K562 (cell line): ENCODE measurements at regions not wholly inside any gene's neighbourhood (a gene's known extent, or its start where the extent isn't known, plus 50 kb on each side); places are given as distances from the start of the nearest gene placed in this dataset.

Experiments used
- ATAC-seq: fragments of 200-7000 bp; cut with Tn5 transposase; 3 replicates; pipeline ENCODE4 v1.9.1; 2020; ENCODE audit warnings: moderate library complexity
- BruUV-seq: library from RNA; stranded (reverse); fragments of 400-500 nt; replicated peaks from 2 replicates; lab custom pipeline; 2021; lab: Mats Ljungman, UMichigan
- CTCF ChIA-PET: fragments of 300-600 bp; formaldehyde crosslinking; extraction: SDS; loops from one replicate; lab custom pipeline; 2021; ENCODE audit warnings: low intra/inter-chr PET ratio; lab: Yijun Ruan, JAX
- POLR2A ChIA-PET: fragments of 300-600, 350-650 bp; sonication (Branson Sonifier 250); formaldehyde crosslinking; extraction: SDS; loops from one replicate; lab custom pipeline; 2021; ENCODE audit warnings: antibody characterized with exemption, inconsistent platforms; lab: Yijun Ruan, JAX
- DNase-seq, 4 experiments: peaks; one replicate each; pipeline versions ENCODE4 v3.0.0 to v3.0.0-alpha.2; 2011 to 2018; ENCODE audit warnings: low spot score in 3 of 4, mixed read lengths in 3 of 4; ENCODE audit errors: extremely low read depth in 1 of 4
- FAIRE-seq: peaks from 2 replicates; lab custom pipeline; 2011; peaks lifted over from hg19 to GRCh38; lab: Jason Lieb, UNC
- H2AFZ ChIP-seq: 2 replicates; pipeline ENCODE4 v1.6.0; 2011; ENCODE audit warnings: low read depth, low read length, control low read depth, inconsistent platforms
- H3K27ac ChIP-seq: fragments of 200-600 bp; 3 replicates; pipeline ENCODE4 v1.8.0; 2011; ENCODE audit warnings: low read depth, mild to moderate bottlenecking, control low read depth, inconsistent platforms, low read length, moderate library complexity, mixed read lengths; ENCODE audit errors: extremely low read depth
- H3K27me3 ChIP-seq, 2 experiments: fragments of 300-600 bp in 1 of 2; 2 replicates in 1 of 2; 3 replicates in 1 of 2; pipeline versions ENCODE4 v1.6.0 to v1.8.0; 2011; ENCODE audit warnings: inconsistent platforms in 2 of 2, low read length in 2 of 2, mild to moderate bottlenecking in 1 of 2, mixed read lengths in 1 of 2, moderate library complexity in 1 of 2; ENCODE audit not compliant: control insufficient read depth in 2 of 2, insufficient read depth in 2 of 2
- H3K36me3 ChIP-seq: fragments of 300-600 bp; 3 replicates; pipeline ENCODE4 v1.8.0; 2011; ENCODE audit warnings: mild to moderate bottlenecking, low read length, inconsistent platforms; ENCODE audit not compliant: control insufficient read depth, insufficient read depth
- H3K4me1 ChIP-seq, 2 experiments: fragments of 200-600 bp in 1 of 2; replicated peaks in 1 of 2; 2 replicates in 1 of 2; 3 replicates in 1 of 2; pipeline versions ENCODE4 v1.5.1 to v1.8.0; 2011; ENCODE audit warnings: inconsistent platforms in 2 of 2, low read length in 2 of 2, mild to moderate bottlenecking in 1 of 2, mixed read lengths in 1 of 2, moderate library complexity in 1 of 2; ENCODE audit not compliant: control insufficient read depth in 2 of 2, insufficient read depth in 2 of 2
- H3K4me2 ChIP-seq: 2 replicates; pipeline ENCODE4 v1.6.1; 2011; ENCODE audit warnings: low read length, control low read depth, inconsistent platforms, mixed read lengths; ENCODE audit not compliant: insufficient read depth
- H3K4me3 ChIP-seq: fragments of 200-600 bp; sonication (generic), shearing (Covaris generic); 2 replicates; pipeline ENCODE4 v1.5.1; 2016; ENCODE audit warnings: control low read depth, inconsistent platforms
- H3K79me2 ChIP-seq: fragments of 200-600 bp; 3 replicates; pipeline ENCODE4 v1.8.0; 2011; ENCODE audit warnings: low read length, inconsistent platforms; ENCODE audit not compliant: control insufficient read depth, insufficient read depth
- H3K9ac ChIP-seq, 2 experiments: 2 replicates each; pipeline versions ENCODE4 v1.6.0 to v1.6.1; 2011; ENCODE audit warnings: low read depth in 2 of 2, low read length in 2 of 2, control low read depth in 1 of 2, inconsistent platforms in 1 of 2, mild to moderate bottlenecking in 1 of 2, mixed read lengths in 1 of 2; ENCODE audit not compliant: insufficient read depth in 1 of 2
- H3K9me1 ChIP-seq: one replicate; pipeline ENCODE4 v1.6.0; 2011; ENCODE audit warnings: inconsistent platforms, mild to moderate bottlenecking, low read length, moderate library complexity; ENCODE audit not compliant: control insufficient read depth, insufficient read depth
- H3K9me3 ChIP-seq: replicated peaks from 2 replicates; pipeline ENCODE4 v1.5.1; 2011; ENCODE audit warnings: low read depth, low read length, inconsistent platforms; ENCODE audit not compliant: control insufficient read depth, insufficient read depth
- H4K20me1 ChIP-seq: replicated peaks from 2 replicates; pipeline ENCODE4 v1.6.1; 2011; ENCODE audit warnings: low read length, inconsistent platforms, mixed read lengths; ENCODE audit not compliant: control insufficient read depth, insufficient read depth
- CBX3 ChIP-seq, 2 experiments: IDR thresholded peaks; 1 replicate in 1 of 2; 2 replicates in 1 of 2; pipeline ENCODE4 v1.6.1; 2012; ENCODE audit warnings: inconsistent platforms in 2 of 2, low read length in 2 of 2, borderline replicate concordance in 1 of 2, control low read depth in 1 of 2
- GATAD2A ChIP-seq: fragments of 450-650 bp; IDR thresholded peaks from 2 replicates; pipeline ENCODE4 v1.6.1; 2017
- KDM2B ChIP-seq: fragments of 250-450 bp; sonication (Bioruptor Pico); IDR thresholded peaks from 2 replicates; pipeline ENCODE4 v1.8.0; 2021; ENCODE audit warnings: mild to moderate bottlenecking, moderate library complexity
- KHSRP ChIP-seq: fragments of 450-650 bp; IDR thresholded peaks from 2 replicates; pipeline ENCODE4 v1.6.1; 2017
- KLF13 ChIP-seq: fragments of 450-650 bp; IDR thresholded peaks from 2 replicates; pipeline ENCODE4 v1.6.1; 2016; ENCODE audit warnings: missing genetic modification characterization, low read depth, mild to moderate bottlenecking, missing compliant biosample characterization, moderate library complexity, borderline replicate concordance
- MEIS2 ChIP-seq: fragments of 450-650 bp; IDR thresholded peaks from 2 replicates; pipeline ENCODE4 v1.6.1; 2014; ENCODE audit warnings: mild to moderate bottlenecking; ENCODE audit not compliant: partially characterized antibody
- NFIC ChIP-seq: fragments of 450-650 bp; IDR thresholded peaks from 2 replicates; pipeline ENCODE4 v1.6.1; 2017; ENCODE audit warnings: mild to moderate bottlenecking, inconsistent platforms
- NR3C1 ChIP-seq: sonication (generic); formaldehyde crosslinking; IDR thresholded peaks from 2 replicates; pipeline ENCODE4 v1.8.1; 2022; ENCODE audit warnings: missing genetic modification reagents
- PRMT5 ChIP-seq: sonication (generic); formaldehyde crosslinking; IDR thresholded peaks from 2 replicates; pipeline ENCODE4 v1.5.0; 2020; ENCODE audit warnings: missing genetic modification reagents
- SAP30 ChIP-seq: fragments of 200-600 bp; sonication (generic); IDR thresholded peaks from 2 replicates; pipeline ENCODE4 v1.6.1; 2012; ENCODE audit warnings: borderline replicate concordance, low read depth, mild to moderate bottlenecking, moderate library complexity, low read length, control low read depth, inconsistent platforms; ENCODE audit not compliant: insufficient read depth, poor library complexity, severe bottlenecking
- SLC30A9 ChIP-seq: fragments of 250-450 bp; sonication (Bioruptor Pico); IDR thresholded peaks from 2 replicates; pipeline ENCODE4 v1.8.0; 2022; ENCODE audit warnings: mild to moderate bottlenecking, moderate library complexity
- SMAD3 ChIP-seq: fragments of 450-650 bp; formaldehyde crosslinking; conservative IDR thresholded peaks from 2 replicates; pipeline ENCODE4 v1.4.0; 2020; ENCODE audit warnings: mild to moderate bottlenecking
- SOX6 ChIP-seq: fragments of 450-650 bp; IDR thresholded peaks from 2 replicates; pipeline ENCODE4 v1.6.1; 2014; ENCODE audit warnings: mild to moderate bottlenecking
- STAT6 ChIP-seq: sonication (generic); formaldehyde crosslinking; IDR thresholded peaks from 2 replicates; pipeline ENCODE4 v1.8.1; 2023; ENCODE audit warnings: mild to moderate bottlenecking, missing genetic modification reagents
- TAF7 ChIP-seq: fragments of 450-650 bp; IDR thresholded peaks from 2 replicates; pipeline ENCODE4 v1.6.1; 2016; ENCODE audit warnings: missing genetic modification characterization, missing compliant biosample characterization
- UBTF ChIP-seq, 2 experiments: IDR thresholded peaks; 2 replicates each; pipeline ENCODE4 v1.6.1; 2012; ENCODE audit warnings: improper control_type of control experiment in 2 of 2, low read depth in 2 of 2, low read length in 2 of 2, borderline replicate concordance in 1 of 2
- XRCC5 ChIP-seq: fragments of 200-400 bp; formaldehyde crosslinking; IDR thresholded peaks from 2 replicates; pipeline ENCODE4 v1.6.1; 2017; ENCODE audit warnings: low read depth, mild to moderate bottlenecking, low read length
- ZNF121 ChIP-seq: sonication (generic); formaldehyde crosslinking; conservative IDR thresholded peaks from 2 replicates; pipeline ENCODE4 v1.8.0; 2022; ENCODE audit warnings: missing genetic modification reagents
- ZNF551 ChIP-seq: fragments of 250-450 bp; sonication (Bioruptor Pico); IDR thresholded peaks from 2 replicates; pipeline ENCODE4 v1.5.0; 2021; ENCODE audit warnings: mild to moderate bottlenecking, moderate library complexity
- WGBS: fragments of 100-300 bp; shearing (Covaris generic); methylation state at CpG from one replicate; pipeline ENCODE4 v1.1.6; 2016; ENCODE audit warnings: low coverage, mixed read lengths; ENCODE audit not compliant: insufficient coverage; ENCODE audit errors: missing lambda C conversion rate; 5-methylcytosine and 5-hydroxymethylcytosine counted together
- in situ Hi-C: fragments of 300-500 bp; cut with MboI; formaldehyde crosslinking; loops from 4 replicates; pipeline ENCODE4 v1.15.0; 2018; ENCODE audit warnings: inconsistent platforms, mixed read lengths
- intact Hi-C: fragments of 100-400 bp; cut with micrococcal nuclease; formaldehyde crosslinking; loops from 2 replicates; pipeline ENCODE4 v1.14.2; 2022

- TF ChIP-seq SMAD3 (no peak), PRMT5 (CRISPR knock-in tag) (no peak), GATAD2A (no peak), SLC30A9 (CRISPR knock-in tag) (no peak), NFIC (no peak), MEIS2 (no peak), CBX3 (IDR thresholded peaks at IDR 0.05; ENCODE audit: borderline replicate concordance in 1 of 2, low read length in 2 of 2) (no peak), XRCC5 (no peak)
Observed at GRCh38 chr2:6421138-6421730, 444.5 kb downstream of the CMPK2 start (continued).

- CTCF ChIA-PET, result no interaction called here
- H3K4me2 ChIP-seq, result no peak overlapping the region
- no peak for ATAC-seq
- no peak overlapping the region for H3K27ac ChIP-seq
- H3K36me3 ChIP-seq, result no peaks in the 10 kb centered on the region
- H4K20me1 ChIP-seq, result no peaks in the 10 kb centered on the region
- H3K9me3 ChIP-seq, result no peaks in the 10 kb centered on the region
- no peaks in the 10 kb centered on the region for H3K79me2 ChIP-seq
- no peaks in the 10 kb centered on the region for H3K27me3 ChIP-seq
- POLR2A ChIA-PET, result no interaction called here
- H3K4me1 ChIP-seq, result no peaks in the 10 kb centered on the region
- DNase-seq, result no peak
- no peak for FAIRE-seq
- 0% methylated on average over 4 of the region's 4 CpGs for WGBS
- no peak overlapping the region for H3K4me3 ChIP-seq
- H3K9me1 ChIP-seq, result no peaks in the 10 kb centered on the region
- BruUV-seq, result no TSS peak
- H2AFZ ChIP-seq, result no peak overlapping the region
- H3K9ac ChIP-seq, result no peak overlapping the region
- intact Hi-C loops, result no loop called here
- in situ Hi-C loops, result no loop called here
- TF ChIP-seq SOX6 (no peak), TAF7 (tag) (no peak), STAT6 (CRISPR knock-in tag) (no peak), KHSRP (no peak), NR3C1 (no peak), ZNF551 (CRISPR knock-in tag) (no peak), ZNF121 (no peak), KLF13 (tag) (no peak), KDM2B (CRISPR knock-in tag) (no peak), UBTF (IDR thresholded peaks at IDR 0.05; ENCODE audit: borderline replicate concordance in 1 of 2, low read depth in 2 of 2, low read length in 2 of 2) (no peak), SAP30 (no peak)
Observed at GRCh38 chr2:6421888-6422287, 443.8 kb downstream of the CMPK2 start.
